B cell (primary cell): ENCODE measurements at regions not wholly inside any gene's neighbourhood (a gene's known extent, or its start where the extent isn't known, plus 50 kb on each side); places are given as distances from the start of the nearest gene placed in this dataset.

Source experiments
- ATAC-seq: fragments of 200-7000 bp; cut with Tn5 transposase; one replicate; pipeline ENCODE4 v1.10.0; 2021; ENCODE audit warnings: low read depth, mild to moderate bottlenecking, moderate number of reproducible peaks, moderate library complexity
- CTCF ChIA-PET: fragments of 350-600 bp; sonication (Branson Sonifier 250); formaldehyde crosslinking; loops from one replicate; lab custom pipeline; 2021; ENCODE audit warnings: antibody characterized with exemption, inconsistent platforms; lab: Charles Lee
- POLR2A ChIA-PET: fragments of 350-600 bp; sonication (Branson Sonifier 250); formaldehyde crosslinking; loops from one replicate; lab custom pipeline; 2021; ENCODE audit warnings: antibody characterized with exemption; lab: Charles Lee
- DNase-seq: peaks from one replicate; pipeline ENCODE4 v3.0.0; 2013
- H2AFZ ChIP-seq: 2 replicates; pipeline ENCODE4 v1.6.1; 2012; ENCODE audit warnings: mild to moderate bottlenecking, low read depth, low read length; ENCODE audit not compliant: insufficient read depth, poor library complexity, severe bottlenecking
- H3K27ac ChIP-seq, 2 donors: 1 replicate in 1 of 2; 2 replicates in 1 of 2; pipeline ENCODE4 v1.5.1; 2012 to 2013; ENCODE audit warnings: low read length in 2 of 2, mild to moderate bottlenecking in 2 of 2, moderate library complexity in 1 of 2
- H3K27me3 ChIP-seq, 4 experiments: fragments of 200-600 bp in 1 of 4; sonication (generic) in 1 of 4; replicated peaks in 1 of 4; 1 replicate in 2 of 4; 2 replicates in 2 of 4; pipeline versions ENCODE4 v1.6.1 to v1.7.0; 2013 to 2016; ENCODE audit warnings: low read length in 3 of 4, mild to moderate bottlenecking in 2 of 4, mixed read lengths in 1 of 4, moderate library complexity in 1 of 4; ENCODE audit not compliant: insufficient read depth in 4 of 4, control insufficient read depth in 3 of 4; ENCODE audit errors: control extremely low read depth in 1 of 4
- H3K36me3 ChIP-seq, 2 experiments: replicated peaks in 1 of 2; 1 replicate in 1 of 2; 2 replicates in 1 of 2; pipeline versions ENCODE4 v1.6.1 to v1.7.1; 2013; ENCODE audit warnings: low read length in 1 of 2; ENCODE audit not compliant: insufficient read depth in 2 of 2, control insufficient read depth in 1 of 2; ENCODE audit errors: control extremely low read depth in 1 of 2, extremely low read depth in 1 of 2
- H3K4me1 ChIP-seq, 2 donors: fragments of 200-600 bp in 1 of 2; sonication (generic) in 1 of 2; 1 replicate in 1 of 2; 2 replicates in 1 of 2; pipeline versions ENCODE4 v1.5.1 to v1.6.1; 2013 to 2017; ENCODE audit warnings: low read length in 2 of 2; ENCODE audit not compliant: control insufficient read depth in 2 of 2, insufficient read depth in 2 of 2
- H3K4me2 ChIP-seq: replicated peaks from 2 replicates; pipeline ENCODE3; 2012; ENCODE audit warnings: mild to moderate bottlenecking, low read depth, low read length; ENCODE audit not compliant: poor library complexity, severe bottlenecking
- H3K4me3 ChIP-seq, 5 experiments: fragments of 200-600 bp in 1 of 5; sonication (generic) in 1 of 5; 1 replicate in 3 of 5; 2 replicates in 2 of 5; pipeline versions ENCODE4 v1.5.1 to v1.7.0; 2011 to 2016; ENCODE audit warnings: low read length in 4 of 5, mild to moderate bottlenecking in 4 of 5, low read depth in 2 of 5, control low read depth in 1 of 5, moderate library complexity in 1 of 5; ENCODE audit not compliant: insufficient read depth in 1 of 5; ENCODE audit errors: control extremely low read depth in 1 of 5, extremely low read depth in 1 of 5
- H3K79me2 ChIP-seq: fragments of 200-600 bp; sonication (generic); one replicate; pipeline ENCODE4 v1.6.0; 2016; ENCODE audit warnings: low read length; ENCODE audit not compliant: control insufficient read depth, insufficient read depth
- H3K9ac ChIP-seq: fragments of 200-600 bp; sonication (generic); 2 replicates; pipeline ENCODE4 v1.6.1; 2017; ENCODE audit warnings: mild to moderate bottlenecking, low read length, moderate library complexity
- H3K9me3 ChIP-seq, 3 donors: one replicate each; pipeline versions ENCODE4 v1.6.1 to v1.7.1; 2013; ENCODE audit warnings: low read length in 2 of 3; ENCODE audit not compliant: control insufficient read depth in 2 of 3, insufficient read depth in 1 of 3; ENCODE audit errors: control extremely low read depth in 1 of 3
- H4K20me1 ChIP-seq: 2 replicates; pipeline ENCODE4 v1.6.0; 2012; ENCODE audit warnings: mild to moderate bottlenecking, low read length; ENCODE audit not compliant: insufficient read depth, control insufficient read depth, poor library complexity, severe bottlenecking
- H3K27ac Mint-ChIP-seq: one replicate; pipeline ENCODE4 v1.8.0; 2021; ENCODE audit warnings: mixed read lengths
- H3K27me3 Mint-ChIP-seq: one replicate; pipeline ENCODE4 v1.8.0; 2021; ENCODE audit warnings: mixed read lengths
- H3K4me1 Mint-ChIP-seq: one replicate; pipeline ENCODE4 v1.8.0; 2021; ENCODE audit warnings: mixed read lengths
- H3K4me3 Mint-ChIP-seq: one replicate; pipeline ENCODE4 v1.8.0; 2021; ENCODE audit warnings: mixed read lengths
- H3K9me3 Mint-ChIP-seq: one replicate; pipeline ENCODE4 v1.8.0; 2022; ENCODE audit warnings: mixed read lengths; ENCODE audit not compliant: insufficient read depth
- EZH2 ChIP-seq: IDR thresholded peaks from 2 replicates; pipeline ENCODE4 v1.6.1; 2012; ENCODE audit warnings: borderline replicate concordance, low read depth, mild to moderate bottlenecking, moderate library complexity, low read length; ENCODE audit not compliant: insufficient read depth, poor library complexity, severe bottlenecking
- WGBS: methylation state at CpG from one replicate; pipeline ENCODE4 v1.1.5; 2013; ENCODE audit warnings: missing lambda C conversion rate; ENCODE audit not compliant: insufficient coverage; 5-methylcytosine and 5-hydroxymethylcytosine counted together
- intact Hi-C: fragments of 100-400 bp; cut with micrococcal nuclease; formaldehyde crosslinking; loops from one replicate; pipeline ENCODE4 v1.10.0; 2022
- TF ChIP-seq, protein P1 (sequence below): fragments of 200-600 bp; IDR thresholded peaks from one replicate; pipeline ENCODE4 v1.8.0; 2022; ENCODE audit warnings: antibody characterized with exemption, mild to moderate bottlenecking

DNA sequence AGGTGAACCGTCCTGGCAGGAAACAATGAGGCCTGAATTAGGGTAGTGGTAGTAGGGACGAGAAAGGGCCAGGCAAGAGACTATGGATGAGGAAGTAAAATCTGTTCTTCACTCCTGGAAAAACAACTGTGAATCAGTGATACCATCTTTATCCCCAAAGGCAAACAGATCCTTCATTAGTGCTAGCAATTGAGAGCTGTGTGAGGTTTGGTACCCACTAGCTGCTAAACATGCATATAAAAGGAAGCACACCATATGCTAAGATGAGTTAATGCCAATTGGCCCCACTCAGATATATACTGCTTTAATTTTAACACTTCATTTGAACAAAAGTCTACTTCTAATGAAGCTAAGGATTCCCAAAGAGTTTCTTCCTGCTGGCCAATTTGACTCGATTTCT lies 244.8 kb upstream of the NR4A3 start:
- H3K4me1 Mint-ChIP-seq: peaks cover 3% of the 10 kb centered on the region
- no peak overlapping the region for H3K4me3 Mint-ChIP-seq
- no peak overlapping the region for H3K27ac Mint-ChIP-seq
- no peak for ATAC-seq
- Histone ChIP-seq H3K36me3 (no peaks in the 10 kb centered on the region), H3K9me3 (no peaks in the 10 kb centered on the region), H3K9ac (no peak overlapping the region), H3K4me2 (no peak overlapping the region), H3K27ac (no peak overlapping the region), H3K79me2 (no peaks in the 10 kb centered on the region), H3K4me1 (peaks cover 0 to 4% of the 10 kb centered on the region in 2 donors), H4K20me1 (no peaks in the 10 kb centered on the region), H2AFZ (no peak overlapping the region), H3K27me3 (no peaks in the 10 kb centered on the region), H3K4me3 (no peak overlapping the region)
- TF ChIP-seq, protein P1, sequence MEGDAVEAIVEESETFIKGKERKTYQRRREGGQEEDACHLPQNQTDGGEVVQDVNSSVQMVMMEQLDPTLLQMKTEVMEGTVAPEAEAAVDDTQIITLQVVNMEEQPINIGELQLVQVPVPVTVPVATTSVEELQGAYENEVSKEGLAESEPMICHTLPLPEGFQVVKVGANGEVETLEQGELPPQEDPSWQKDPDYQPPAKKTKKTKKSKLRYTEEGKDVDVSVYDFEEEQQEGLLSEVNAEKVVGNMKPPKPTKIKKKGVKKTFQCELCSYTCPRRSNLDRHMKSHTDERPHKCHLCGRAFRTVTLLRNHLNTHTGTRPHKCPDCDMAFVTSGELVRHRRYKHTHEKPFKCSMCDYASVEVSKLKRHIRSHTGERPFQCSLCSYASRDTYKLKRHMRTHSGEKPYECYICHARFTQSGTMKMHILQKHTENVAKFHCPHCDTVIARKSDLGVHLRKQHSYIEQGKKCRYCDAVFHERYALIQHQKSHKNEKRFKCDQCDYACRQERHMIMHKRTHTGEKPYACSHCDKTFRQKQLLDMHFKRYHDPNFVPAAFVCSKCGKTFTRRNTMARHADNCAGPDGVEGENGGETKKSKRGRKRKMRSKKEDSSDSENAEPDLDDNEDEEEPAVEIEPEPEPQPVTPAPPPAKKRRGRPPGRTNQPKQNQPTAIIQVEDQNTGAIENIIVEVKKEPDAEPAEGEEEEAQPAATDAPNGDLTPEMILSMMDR: no peak
- TF ChIP-seq EZH2: no peak
- 88% methylated on average over 2 of the region's 3 CpGs for WGBS
- DNase-seq: no peak
- CTCF ChIA-PET: no interaction called here
- no peaks in the 10 kb centered on the region for H3K9me3 Mint-ChIP-seq
- intact Hi-C loops: no loop called here
- H3K27me3 Mint-ChIP-seq: no peaks in the 10 kb centered on the region
- POLR2A ChIA-PET: no interaction called here

DNA sequence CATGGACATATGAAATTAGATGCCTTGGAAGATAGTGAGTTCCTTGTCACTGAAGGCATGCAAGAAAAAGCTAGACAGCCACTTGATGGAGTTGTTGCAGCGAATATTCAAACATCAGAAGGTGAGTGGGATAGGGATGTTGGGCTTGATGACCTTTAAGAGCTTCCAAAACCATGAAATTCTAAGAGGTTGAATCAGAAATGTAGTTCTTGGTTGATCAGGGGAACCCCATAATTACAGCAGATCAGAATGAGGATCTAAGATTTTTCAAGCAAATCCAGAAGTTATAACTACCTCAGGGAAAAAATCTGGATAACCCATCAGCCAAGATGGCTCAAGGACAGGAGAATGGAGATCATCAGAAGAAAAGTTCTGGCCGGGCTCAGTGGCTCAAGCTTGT lies 244.3 kb upstream of the NR4A3 start:
- no peaks in the 10 kb centered on the region for H3K79me2 ChIP-seq
- no peak overlapping the region for H3K27ac ChIP-seq
- H3K27ac Mint-ChIP-seq: no peak overlapping the region
- intact Hi-C loops: no loop called here
- no peaks in the 10 kb centered on the region for H3K27me3 Mint-ChIP-seq
- H3K4me1 ChIP-seq: peaks cover 0 to 4% of the 10 kb centered on the region in 2 donors
- ATAC-seq (no peak), DNase-seq (no peak)
- H2AFZ ChIP-seq: no peak overlapping the region
- H3K36me3 ChIP-seq: no peaks in the 10 kb centered on the region
- H3K4me1 Mint-ChIP-seq: peaks cover 3% of the 10 kb centered on the region
- ChIA-PET POLR2A (no interaction called here), CTCF (no interaction called here)
- H3K4me3 Mint-ChIP-seq: no peak overlapping the region
- no peaks in the 10 kb centered on the region for H3K9me3 ChIP-seq
- no peak overlapping the region for H3K9ac ChIP-seq
- H3K4me2 ChIP-seq: no peak overlapping the region
- H3K4me3 ChIP-seq: no peak overlapping the region
- no peaks in the 10 kb centered on the region for H4K20me1 ChIP-seq
- 100% methylated on average over 1 of the region's 2 CpGs for WGBS
- TF ChIP-seq, protein P1: no peak
- TF ChIP-seq EZH2: no peak
- H3K9me3 Mint-ChIP-seq: no peaks in the 10 kb centered on the region
- no peaks in the 10 kb centered on the region for H3K27me3 ChIP-seq
